Lower leg skin (tissue), 3 donors: ENCODE measurements at regions not wholly inside any gene's neighbourhood (a gene's known extent, or its start where the extent isn't known, plus 50 kb on each side); places are given as distances from the start of the nearest gene placed in this dataset.

Experiments
- POLR2A ChIP-seq, 2 donors: fragments of 450-650 bp; IDR thresholded peaks; one replicate each; pipeline ENCODE4 v1.6.1; 2016 to 2017; ENCODE audit warnings: antibody characterized with exemption in 2 of 2, mild to moderate bottlenecking in 1 of 2, moderate library complexity in 1 of 2
- TF ChIP-seq, protein P1 (sequence below), 3 donors: fragments of 450-650 bp; IDR thresholded peaks; one replicate each; pipeline ENCODE4 v1.5.1; 2016; ENCODE audit warnings: antibody characterized with exemption in 3 of 3, mild to moderate bottlenecking in 3 of 3, moderate library complexity in 2 of 3

DNA sequence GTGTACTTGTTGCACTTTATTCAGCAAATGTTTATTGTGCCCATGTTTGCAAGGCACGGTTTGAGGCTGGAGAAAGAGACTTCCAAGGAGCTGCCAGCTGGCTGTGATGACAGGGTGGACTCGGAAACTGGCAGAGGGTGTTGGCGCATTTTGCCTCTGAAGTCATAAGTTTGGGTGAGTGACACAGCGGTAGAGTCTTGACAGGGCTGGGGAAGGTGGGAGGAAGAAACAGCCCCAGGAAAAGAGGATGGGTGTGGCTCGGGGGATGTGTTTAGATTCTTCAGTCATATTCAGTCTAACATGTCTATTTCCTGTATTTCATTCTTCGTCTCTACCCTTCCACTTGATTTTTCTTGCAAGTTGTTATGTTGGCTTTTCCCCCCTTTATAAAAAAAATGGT, 77.0 kb upstream of the STOX2 start:
- TF ChIP-seq, protein P1, sequence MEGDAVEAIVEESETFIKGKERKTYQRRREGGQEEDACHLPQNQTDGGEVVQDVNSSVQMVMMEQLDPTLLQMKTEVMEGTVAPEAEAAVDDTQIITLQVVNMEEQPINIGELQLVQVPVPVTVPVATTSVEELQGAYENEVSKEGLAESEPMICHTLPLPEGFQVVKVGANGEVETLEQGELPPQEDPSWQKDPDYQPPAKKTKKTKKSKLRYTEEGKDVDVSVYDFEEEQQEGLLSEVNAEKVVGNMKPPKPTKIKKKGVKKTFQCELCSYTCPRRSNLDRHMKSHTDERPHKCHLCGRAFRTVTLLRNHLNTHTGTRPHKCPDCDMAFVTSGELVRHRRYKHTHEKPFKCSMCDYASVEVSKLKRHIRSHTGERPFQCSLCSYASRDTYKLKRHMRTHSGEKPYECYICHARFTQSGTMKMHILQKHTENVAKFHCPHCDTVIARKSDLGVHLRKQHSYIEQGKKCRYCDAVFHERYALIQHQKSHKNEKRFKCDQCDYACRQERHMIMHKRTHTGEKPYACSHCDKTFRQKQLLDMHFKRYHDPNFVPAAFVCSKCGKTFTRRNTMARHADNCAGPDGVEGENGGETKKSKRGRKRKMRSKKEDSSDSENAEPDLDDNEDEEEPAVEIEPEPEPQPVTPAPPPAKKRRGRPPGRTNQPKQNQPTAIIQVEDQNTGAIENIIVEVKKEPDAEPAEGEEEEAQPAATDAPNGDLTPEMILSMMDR (IDR thresholded peaks at IDR 0.05) = no peak
- no peak for TF ChIP-seq POLR2A (IDR thresholded peaks at IDR 0.05)
